ENCODE measurements at regions not wholly inside any gene's neighbourhood (a gene's known extent, or its start where the extent isn't known, plus 50 kb on each side); places are given as distances from the start of the nearest gene placed in this dataset.

- no peak for DNase-seq
Measured at GRCh38 chr5:5658889-5659465, 236.5 kb downstream of the ICE1 start.

- no peak for DNase-seq
Measured at GRCh38 chr5:5658226-5658625, 235.7 kb downstream of the ICE1 start.

GRCh38 chr5:5652181-5652580 is 229.7 kb downstream of the ICE1 start:
- DNase-seq: no peak

GRCh38 chr5:5650949-5651348 is 228.5 kb downstream of the ICE1 start:
- no peak for DNase-seq

DNA sequence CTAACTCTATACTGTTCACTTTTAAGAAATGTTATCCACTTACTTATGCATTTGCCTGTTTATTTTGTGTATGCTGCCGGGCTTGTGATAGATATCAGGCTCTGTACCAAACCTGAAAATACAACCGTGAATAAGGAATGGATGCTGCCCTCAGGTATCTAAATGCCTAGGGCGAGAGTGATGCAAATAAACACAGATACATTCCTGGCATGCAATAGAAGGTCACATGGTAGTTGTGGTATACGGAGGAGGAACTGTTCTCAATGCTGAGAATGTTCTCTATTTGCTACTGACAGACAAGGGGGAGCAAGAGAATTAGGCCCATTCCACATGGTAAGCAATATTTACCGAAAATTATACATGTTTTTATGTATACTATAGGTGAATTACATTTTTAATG is 227.8 kb downstream of the ICE1 start:
- no peak for DNase-seq

- DNase-seq: no peak
Measured at GRCh38 chr5:5649641-5650040, 227.2 kb downstream of the ICE1 start.

DNA sequence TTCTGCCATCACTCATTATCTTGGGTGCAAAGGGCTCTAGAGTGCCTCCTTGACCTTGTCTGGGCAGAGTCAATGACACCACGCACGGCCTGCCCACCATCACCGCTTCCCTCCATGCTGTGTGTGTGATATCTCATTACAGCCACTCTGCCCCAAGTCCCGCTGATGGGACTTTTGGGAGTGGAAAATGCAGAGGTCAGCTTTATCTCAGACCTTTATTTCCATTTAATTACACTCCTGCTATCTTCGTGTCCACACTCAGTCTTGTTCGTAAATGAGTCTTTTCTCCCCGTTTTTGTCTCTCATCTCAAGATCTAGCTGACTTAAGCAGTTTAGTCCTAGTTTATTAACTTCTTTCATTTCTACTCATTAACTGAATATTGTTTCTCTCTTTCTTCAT is 226.2 kb downstream of the ICE1 start:
- no peak for DNase-seq

DNA sequence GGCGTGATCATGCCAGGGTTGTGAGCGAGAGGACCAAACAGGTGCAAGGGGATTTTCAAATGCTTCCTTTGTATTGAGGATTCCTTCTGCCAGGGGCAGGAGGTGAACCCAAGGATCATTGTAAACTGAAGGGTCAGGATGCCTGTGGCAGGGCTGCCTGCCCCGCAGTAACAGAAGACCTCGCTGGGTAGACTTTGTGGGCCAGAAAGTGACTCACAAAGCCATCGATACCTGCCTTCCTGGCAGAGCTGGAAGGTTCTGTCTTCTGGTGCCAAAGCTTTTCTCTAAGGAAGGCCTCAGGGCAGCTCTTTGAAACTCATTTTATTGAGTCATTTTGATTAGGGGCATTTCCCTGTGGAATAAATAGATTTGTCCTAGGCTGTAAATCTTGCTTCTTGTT is 223.4 kb downstream of the ICE1 start:
- no peak for DNase-seq

DNA sequence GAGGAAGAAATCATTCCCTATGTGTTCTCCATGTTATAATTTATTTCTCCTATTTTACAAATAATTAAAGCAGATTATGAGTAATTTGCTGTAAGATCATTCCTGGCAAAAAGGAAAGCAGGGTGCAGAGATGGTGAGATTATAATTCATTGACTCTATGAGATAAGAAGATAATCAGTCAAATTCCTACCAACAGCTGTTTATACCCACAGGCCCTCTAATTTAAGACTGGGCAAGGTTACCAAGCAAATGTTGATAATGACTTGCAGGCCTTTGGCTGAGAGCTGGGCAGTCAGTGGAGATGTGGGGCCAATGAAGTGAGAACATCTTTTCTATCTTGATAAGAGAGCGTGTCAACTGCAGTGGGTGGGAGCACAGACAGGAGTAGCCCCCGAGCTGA is 222.7 kb downstream of the ICE1 start:
- DNase-seq: no peak

- DNase-seq: no peak
Measured at GRCh38 chr5:5644249-5644648, 221.8 kb downstream of the ICE1 start.

DNA sequence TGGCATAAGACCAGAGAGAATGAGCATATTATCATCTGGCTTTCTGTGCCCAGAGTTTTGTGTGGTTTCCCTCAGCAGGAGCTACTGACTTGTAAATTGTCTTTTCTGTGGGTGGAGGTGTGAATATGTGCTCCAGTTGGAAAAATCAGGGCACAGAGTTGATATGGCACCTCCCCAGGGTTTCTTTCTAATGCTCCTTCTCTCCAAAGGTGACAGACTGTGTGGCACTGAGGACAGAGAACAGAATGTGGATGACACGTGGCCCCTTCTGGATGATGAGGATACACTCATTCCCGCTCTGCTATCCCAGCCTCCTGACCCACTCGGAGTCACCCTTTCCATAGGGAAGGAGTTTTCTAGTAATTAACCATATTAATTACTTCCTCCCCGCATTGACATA is 221.0 kb downstream of the ICE1 start:
- no peak for DNase-seq

- DNase-seq: no peak
Measured at GRCh38 chr5:5638211-5638610, 215.7 kb downstream of the ICE1 start.

GRCh38 chr5:5637173-5637572 is 214.7 kb downstream of the ICE1 start:
- DNase-seq: no peak

DNA sequence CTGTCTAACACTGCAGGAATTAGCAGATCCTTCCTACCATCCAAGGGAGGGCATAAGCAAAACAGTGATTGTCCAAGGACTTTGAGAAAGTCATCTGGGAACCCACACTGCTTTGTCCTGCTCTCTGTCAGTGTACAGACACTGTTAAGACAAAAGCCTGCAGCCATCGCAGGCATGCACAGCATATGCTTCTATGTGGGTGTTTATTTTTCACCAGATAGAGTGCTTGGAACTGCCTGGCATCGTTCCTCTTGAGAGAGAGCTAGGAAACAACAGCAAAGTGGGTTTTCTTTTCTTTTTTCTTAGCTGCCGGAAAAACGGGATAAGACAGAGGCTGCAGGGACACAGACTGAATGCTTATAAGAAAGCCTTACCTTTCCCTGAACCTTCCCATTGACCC is 212.3 kb downstream of the ICE1 start:
- DNase-seq: no peak

GRCh38 chr5:5633579-5633978 is 211.1 kb downstream of the ICE1 start:
- no peak for DNase-seq

- DNase-seq: no peak
Measured at GRCh38 chr5:5632678-5633077, 210.2 kb downstream of the ICE1 start.

- no peak for DNase-seq
Measured at GRCh38 chr5:5629607-5629978, 207.1 kb downstream of the ICE1 start.

DNA sequence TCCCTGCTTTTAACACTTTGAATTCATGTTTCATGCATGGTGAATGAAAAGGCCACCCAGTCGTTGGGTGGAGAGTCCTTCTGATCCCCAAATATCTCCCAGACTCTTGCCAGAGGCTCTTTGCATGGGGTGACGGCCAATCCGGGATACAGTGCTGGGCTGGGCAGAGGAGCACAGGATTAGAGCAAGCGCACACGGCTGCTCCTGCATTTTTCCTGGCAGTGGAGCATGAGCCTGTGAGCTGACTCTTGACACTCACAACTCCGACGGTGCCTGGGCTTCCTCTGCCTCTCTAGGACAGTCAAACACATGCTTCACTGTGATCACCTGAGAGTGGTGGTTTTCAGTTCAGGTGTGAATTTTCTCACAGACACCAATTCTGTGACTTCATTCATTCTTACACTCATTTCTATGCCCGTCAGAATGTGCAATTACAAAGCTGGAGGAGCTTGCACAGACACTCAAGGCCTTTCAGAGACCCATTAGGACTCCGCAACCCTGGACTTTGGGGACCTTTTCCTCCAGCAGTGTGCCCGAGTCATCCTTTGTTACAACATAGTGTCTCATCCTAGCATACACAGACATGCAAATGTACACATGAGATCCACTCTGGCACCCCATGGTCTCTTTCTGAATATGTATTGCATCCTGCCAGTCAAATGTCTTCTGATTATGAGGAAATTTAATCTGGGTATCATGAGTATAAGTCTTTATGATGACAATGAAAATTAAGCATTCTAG is 206.6 kb downstream of the ICE1 start:
- no peak for DNase-seq

- DNase-seq: no peak
Measured at GRCh38 chr5:5626412-5626811, 203.9 kb downstream of the ICE1 start.

DNA sequence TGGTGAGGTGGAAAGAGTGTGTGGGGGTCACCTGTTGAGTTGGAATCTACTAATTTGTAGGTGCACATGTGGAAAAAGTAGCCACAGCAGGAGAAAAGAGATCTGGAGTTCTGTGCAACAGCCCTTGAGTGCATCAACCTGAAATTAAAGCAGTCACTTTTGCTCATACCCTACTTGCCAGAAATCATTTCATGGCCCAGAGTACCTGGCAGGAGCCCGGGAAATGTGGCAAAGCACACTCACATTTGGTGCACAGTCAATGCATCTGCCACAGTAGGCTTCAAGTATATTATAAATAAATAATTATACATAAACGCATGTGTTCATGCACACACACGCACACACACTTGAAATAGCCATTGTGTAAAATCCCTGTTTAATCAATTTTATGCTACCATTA is 203.0 kb downstream of the ICE1 start:
- DNase-seq: no peak

DNA sequence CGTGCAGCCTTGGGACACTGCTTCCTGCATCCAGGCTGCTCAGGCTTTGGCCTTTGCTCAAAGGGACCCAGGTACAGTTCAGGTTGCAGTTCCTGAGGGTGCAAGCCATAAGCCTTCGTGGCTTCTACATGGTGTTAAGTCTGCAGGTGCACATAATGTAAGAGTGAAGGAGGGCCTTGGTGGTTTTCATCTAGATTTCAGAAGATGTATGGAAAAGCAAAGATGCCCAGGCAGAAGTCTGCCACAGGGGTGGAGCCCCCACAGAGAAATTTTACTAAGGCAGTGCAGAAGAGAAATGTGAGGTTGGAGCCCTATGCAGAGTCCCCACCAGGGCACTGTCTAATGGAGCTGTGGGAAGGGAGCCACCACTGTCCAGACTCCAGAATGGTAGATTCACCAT is 200.9 kb downstream of the ICE1 start:
- DNase-seq: no peak

- DNase-seq: no peak
Measured at GRCh38 chr5:5622806-5623205, 200.3 kb downstream of the ICE1 start.

DNA sequence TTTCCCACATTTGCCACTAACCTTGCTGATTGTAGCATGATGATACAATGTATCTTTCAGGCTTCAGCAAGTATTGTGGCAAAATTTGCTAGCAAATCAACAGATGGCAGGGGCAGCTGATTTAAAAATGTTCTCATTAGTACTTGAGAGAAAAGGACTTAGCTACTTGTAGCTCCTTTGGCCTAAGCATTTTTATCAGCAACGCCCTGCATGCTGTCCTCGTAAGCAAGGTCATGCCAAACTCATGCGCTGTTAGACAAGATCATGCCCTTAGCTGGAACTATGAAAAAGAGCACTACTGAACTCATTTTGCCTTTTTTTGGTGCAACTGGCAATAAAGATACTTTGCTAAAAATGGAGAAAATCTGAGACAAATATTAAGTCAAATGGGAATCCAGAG is 197.1 kb downstream of the ICE1 start:
- no peak for DNase-seq

DNA sequence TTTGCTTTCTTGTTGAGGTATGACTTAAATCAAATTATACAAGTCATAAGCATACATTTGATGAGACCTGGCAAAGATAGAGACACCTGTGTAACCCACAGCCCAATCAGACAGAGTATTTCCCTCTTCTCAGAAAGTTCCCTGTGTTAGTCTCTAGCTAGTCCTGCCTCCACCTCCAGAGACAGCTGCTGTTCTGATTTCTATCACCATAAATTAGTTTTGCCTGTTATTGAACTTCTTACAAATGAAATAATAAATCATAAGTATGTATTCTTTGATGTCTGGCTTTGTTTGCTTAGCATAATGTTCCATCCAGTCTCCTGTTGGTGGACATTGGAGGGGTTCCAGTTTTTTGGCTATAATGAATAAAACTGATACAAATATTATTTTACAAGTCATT is 194.5 kb downstream of the ICE1 start:
- no peak for DNase-seq

GRCh38 chr5:5616247-5616895 is 193.9 kb downstream of the ICE1 start:
- no peak for DNase-seq
